Endothelial cell of umbilical vein (primary cell): ENCODE measurements at regions not wholly inside any gene's neighbourhood (a gene's known extent, or its start where the extent isn't known, plus 50 kb on each side); places are given as distances from the start of the nearest gene placed in this dataset.

Experiments used
- BruUV-seq: library from RNA; stranded (reverse); fragments of 400-500 nt; replicated peaks from 2 replicates; lab custom pipeline; 2021; lab: Mats Ljungman, UMichigan
- CTCF ChIA-PET: fragments of 300-600, 350-600 bp; sonication (Branson Sonifier 250); formaldehyde crosslinking; loops from one replicate; lab custom pipeline; 2021; ENCODE audit warnings: antibody characterized with exemption, inconsistent platforms; lab: Charles Lee
- POLR2A ChIA-PET: fragments of 300-600, 350-600 bp; sonication (Branson Sonifier 250); formaldehyde crosslinking; loops from one replicate; lab custom pipeline; 2021; ENCODE audit warnings: antibody characterized with exemption, inconsistent platforms; lab: Charles Lee
- DNase-seq: peaks from one replicate; pipeline ENCODE4 v3.0.0-alpha.2; 2011; ENCODE audit warnings: low read depth, low spot score
- FAIRE-seq: peaks from 2 replicates; lab custom pipeline; 2011; peaks lifted over from hg19 to GRCh38; lab: Jason Lieb, UNC
- H2AFZ ChIP-seq: 2 replicates; pipeline ENCODE4 v1.6.0; 2012; ENCODE audit warnings: low read depth, low read length, control low read depth, inconsistent platforms
- H3K27ac ChIP-seq: 2 replicates; pipeline ENCODE4 v1.5.1; 2011; ENCODE audit warnings: low read depth, mild to moderate bottlenecking, control low read depth, low read length, moderate library complexity; ENCODE audit not compliant: insufficient read depth
- H3K27me3 ChIP-seq, 2 experiments: 2 replicates each; pipeline versions ENCODE4 v1.6.0 to v1.6.1; 2011; ENCODE audit warnings: low read length in 2 of 2, mixed read lengths in 1 of 2; ENCODE audit not compliant: control insufficient read depth in 2 of 2, insufficient read depth in 2 of 2
- H3K36me3 ChIP-seq, 2 experiments: 2 replicates in 1 of 2; 3 replicates in 1 of 2; pipeline ENCODE4 v1.5.1; 2011; ENCODE audit warnings: low read length in 2 of 2, mild to moderate bottlenecking in 1 of 2, moderate library complexity in 1 of 2; ENCODE audit not compliant: control insufficient read depth in 2 of 2, insufficient read depth in 2 of 2; ENCODE audit errors: extremely low read depth in 1 of 2
- H3K4me1 ChIP-seq: 3 replicates; pipeline ENCODE4 v1.5.1; 2011; ENCODE audit warnings: mild to moderate bottlenecking, low read length; ENCODE audit not compliant: control insufficient read depth, insufficient read depth; ENCODE audit errors: extremely low read depth
- H3K4me2 ChIP-seq: 2 replicates; pipeline ENCODE4 v1.6.1; 2011; ENCODE audit warnings: low read length, control low read depth, mixed read lengths; ENCODE audit not compliant: insufficient read depth
- H3K4me3 ChIP-seq, 3 experiments: fragments of 200-600 bp in 1 of 3; sonication (generic), shearing (Covaris generic) in 1 of 3; replicated peaks in 1 of 3; 2 replicates each; pipeline ENCODE4 v1.5.1; 2011 to 2016; ENCODE audit warnings: control low read depth in 3 of 3, low read length in 3 of 3, mild to moderate bottlenecking in 2 of 3, inconsistent platforms in 1 of 3, low read depth in 1 of 3, moderate library complexity in 1 of 3; ENCODE audit not compliant: insufficient read depth in 1 of 3
- H3K79me2 ChIP-seq: 2 replicates; pipeline ENCODE4 v1.6.0; 2012; ENCODE audit warnings: low read length, inconsistent platforms; ENCODE audit not compliant: control insufficient read depth, insufficient read depth
- H3K9ac ChIP-seq: replicated peaks from 2 replicates; pipeline ENCODE3; 2011; ENCODE audit warnings: low read length, control low read depth; ENCODE audit not compliant: insufficient read depth; ENCODE audit errors: extremely low read depth
- H3K9me1 ChIP-seq: replicated peaks from 3 replicates; pipeline ENCODE4 v1.6.0; 2011; ENCODE audit warnings: mild to moderate bottlenecking, low read length; ENCODE audit not compliant: control insufficient read depth, insufficient read depth; ENCODE audit errors: extremely low read depth
- H3K9me3 ChIP-seq: replicated peaks from 2 replicates; pipeline ENCODE4 v1.5.1; 2012; ENCODE audit warnings: low read length, inconsistent platforms; ENCODE audit not compliant: control insufficient read depth, insufficient read depth
- H4K20me1 ChIP-seq: replicated peaks from 2 replicates; pipeline ENCODE3; 2011; ENCODE audit warnings: mild to moderate bottlenecking, low read length; ENCODE audit not compliant: control insufficient read depth, insufficient read depth; ENCODE audit errors: extremely low read depth
- CTCF ChIP-seq, 2 donors: IDR thresholded peaks; 1 replicate in 1 of 2; 2 replicates in 1 of 2; pipeline ENCODE4 v1.5.1; 2011; ENCODE audit warnings: low read length in 2 of 2, mild to moderate bottlenecking in 2 of 2, moderate library complexity in 2 of 2, control low read depth in 1 of 2, inconsistent platforms in 1 of 2, low read depth in 1 of 2; ENCODE audit not compliant: insufficient read depth in 1 of 2; ENCODE audit errors: extremely low read depth in 1 of 2
- EZH2 ChIP-seq: IDR thresholded peaks from 2 replicates; pipeline ENCODE4 v1.6.1; 2012; ENCODE audit warnings: borderline replicate concordance, low read depth, mild to moderate bottlenecking, moderate library complexity, low read length, inconsistent platforms; ENCODE audit not compliant: severe bottlenecking
- FOS ChIP-seq: IDR thresholded peaks from 2 replicates; pipeline ENCODE4 v1.6.1; 2011; ENCODE audit warnings: mild to moderate bottlenecking, low read length, moderate library complexity, borderline replicate concordance; ENCODE audit not compliant: insufficient read depth
- GATA2 ChIP-seq: IDR thresholded peaks from 2 replicates; pipeline ENCODE4 v1.7.0; 2011; ENCODE audit warnings: low read depth, mild to moderate bottlenecking, moderate library complexity, mixed read lengths, low read length; ENCODE audit not compliant: insufficient read length, insufficient read depth
- JUN ChIP-seq: IDR thresholded peaks from 2 replicates; pipeline ENCODE4 v1.6.1; 2011; ENCODE audit warnings: borderline replicate concordance, low read depth; ENCODE audit not compliant: insufficient read length, insufficient read depth
- MAX ChIP-seq: IDR thresholded peaks from 2 replicates; pipeline ENCODE4 v1.6.1; 2011; ENCODE audit not compliant: insufficient read depth, insufficient read length
- MYC ChIP-seq: IDR thresholded peaks from one replicate; pipeline ENCODE4 v1.6.1; 2011; ENCODE audit warnings: mild to moderate bottlenecking, low read depth, low read length
- POLR2AphosphoS5 ChIP-seq: IDR thresholded peaks from 2 replicates; pipeline ENCODE4 v1.6.1; 2012; ENCODE audit warnings: low read depth, mild to moderate bottlenecking, control low read depth, low read length, moderate library complexity; ENCODE audit not compliant: insufficient read depth
- dilution Hi-C: fragments of 300-500 bp; cut with MboI; formaldehyde crosslinking; loops from one replicate; pipeline ENCODE4 v1.15.0; 2019; ENCODE audit warnings: low sequenced_read_pairs; ENCODE audit not compliant: extremely low pct_ligation_motif_present
- intact Hi-C: fragments of 100-400 bp; cut with micrococcal nuclease; formaldehyde crosslinking; loops from one replicate; pipeline ENCODE4 v1.10.0; 2022

- H3K4me1 ChIP-seq: no peaks in the 10 kb centered on the region
- dilution Hi-C loops (no loop called here), intact Hi-C loops (no loop called here)
- no peaks in the 10 kb centered on the region for H3K36me3 ChIP-seq
- no peaks in the 10 kb centered on the region for H3K9me1 ChIP-seq
- ChIA-PET CTCF (interaction anchor here (1.1 to 1.4 kb wide), 3 partner anchors 19 to 53 kb away, joined by 3 read pairs; no protein-coding TSS in a partner anchor), POLR2A (no interaction called here)
- H4K20me1 ChIP-seq: no peaks in the 10 kb centered on the region
- H3K4me3 ChIP-seq: no peak overlapping the region
- no TSS peak for BruUV-seq
- TF ChIP-seq GATA2 (no peak), EZH2 (no peak), MYC (no peak), JUN (no peak), FOS (no peak), MAX (no peak), CTCF (IDR thresholded peaks at IDR 0.05; ENCODE audit: extremely low read depth in 1 of 2, insufficient read depth in 1 of 2, low read depth in 1 of 2, low read length in 2 of 2) (no peak), POLR2AphosphoS5 (no peak)
- DNase-seq (no peak), FAIRE-seq (no peak)
- H3K79me2 ChIP-seq: no peaks in the 10 kb centered on the region
- peaks cover 0 to 2% of the 10 kb centered on the region in 2 experiments for H3K27me3 ChIP-seq
- no peak overlapping the region for H3K9ac ChIP-seq
- H3K9me3 ChIP-seq: no peaks in the 10 kb centered on the region
- no peak overlapping the region for H3K4me2 ChIP-seq
- H3K27ac ChIP-seq: no peak overlapping the region
- no peak overlapping the region for H2AFZ ChIP-seq
Measured at GRCh38 chr3:117669774-117670173, 960.2 kb downstream of the TUSC7 start.
